Thyroid gland (tissue), 4 donors: ENCODE measurements at regions not wholly inside any gene's neighbourhood (a gene's known extent, or its start where the extent isn't known, plus 50 kb on each side); places are given as distances from the start of the nearest gene placed in this dataset.

ENCODE experiments used
- DNase-seq, 2 donors: peaks; one replicate each; pipeline ENCODE4 v3.0.0-alpha.2; 2019
- H3K27ac ChIP-seq, 3 donors: fragments of 200-600 bp; sonication (generic); 1 replicate in 2 of 3; 2 replicates in 1 of 3; pipeline ENCODE4 v1.5.1; 2016 to 2019; ENCODE audit warnings: mild to moderate bottlenecking in 1 of 3, moderate library complexity in 1 of 3
- H3K27me3 ChIP-seq: fragments of 200-600 bp; sonication (generic); one replicate; pipeline ENCODE4 v1.5.1; 2019
- H3K36me3 ChIP-seq, 2 donors: fragments of 200-600 bp; sonication (generic); one replicate each; pipeline ENCODE4 v1.5.1; 2016 to 2019
- H3K4me1 ChIP-seq, 2 donors: fragments of 200-600 bp; sonication (generic); one replicate each; pipeline ENCODE4 v1.5.1; 2017 to 2019
- H3K4me3 ChIP-seq, 3 donors: fragments of 200-600 bp; sonication (generic); replicated peaks in 1 of 3; 1 replicate in 2 of 3; 2 replicates in 1 of 3; pipeline ENCODE4 v1.5.1; 2016; ENCODE audit warnings: mild to moderate bottlenecking in 1 of 3
- H3K9me3 ChIP-seq: fragments of 200-600 bp; sonication (generic); one replicate; pipeline ENCODE4 v1.5.1; 2017
- POLR2A ChIP-seq, 2 donors: fragments of 450-650 bp; IDR thresholded peaks; one replicate each; pipeline ENCODE4 v1.6.1; 2017; ENCODE audit warnings: antibody characterized with exemption in 2 of 2, mild to moderate bottlenecking in 2 of 2, moderate library complexity in 1 of 2
- WGBS, 2 donors: methylation state at CpG; one replicate each; pipeline ENCODE4 v1.1.5; 2017; 5-methylcytosine and 5-hydroxymethylcytosine counted together
- intact Hi-C: fragments of 100-400 bp; cut with DNase I; formaldehyde crosslinking; loops from one replicate; pipeline ENCODE4 v1.15.1; 2023
- TF ChIP-seq, protein P1 (sequence below), 6 experiments: fragments of 200-600 bp in 3 of 6; fragments of 450-650 bp in 3 of 6; sonication (generic) in 3 of 6; IDR thresholded peaks; one replicate each; pipeline ENCODE4 v1.5.1; 2016 to 2019; ENCODE audit warnings: antibody characterized with exemption in 6 of 6, mild to moderate bottlenecking in 2 of 6, inconsistent platforms in 1 of 6, moderate library complexity in 1 of 6

DNA sequence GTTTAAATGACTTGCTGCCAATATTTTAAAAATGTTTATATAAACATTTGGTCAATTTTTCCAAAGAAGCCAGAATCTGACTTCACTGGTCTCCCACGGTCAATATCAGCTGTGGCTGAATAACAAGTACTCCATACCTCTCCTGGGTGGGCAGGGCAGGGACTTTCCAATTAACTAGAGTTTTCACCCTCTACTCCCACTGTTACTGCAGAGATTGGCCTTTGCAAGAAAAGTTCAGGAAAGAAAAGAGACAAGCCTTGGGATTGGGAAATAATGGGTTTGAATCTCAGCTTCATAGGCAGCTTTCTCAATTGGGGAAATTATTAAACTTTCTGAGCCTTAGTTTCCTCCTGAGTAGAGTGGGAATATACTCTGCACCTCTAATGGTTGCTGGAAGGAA, 236.9 kb downstream of the PRL start:
- 34 to 59% methylated on average over 1 of the region's 1 CpG for WGBS, 2 donors
- Histone ChIP-seq H3K4me3 (no peak overlapping the region), H3K27ac (no peak overlapping the region), H3K4me1 (peaks cover 6 to 17% of the 10 kb centered on the region in 2 donors), H3K36me3 (no peaks in the 10 kb centered on the region), H3K9me3 (no peaks in the 10 kb centered on the region), H3K27me3 (no peaks in the 10 kb centered on the region)
- no peak for TF ChIP-seq POLR2A (IDR thresholded peaks at IDR 0.05)
- TF ChIP-seq, protein P1, sequence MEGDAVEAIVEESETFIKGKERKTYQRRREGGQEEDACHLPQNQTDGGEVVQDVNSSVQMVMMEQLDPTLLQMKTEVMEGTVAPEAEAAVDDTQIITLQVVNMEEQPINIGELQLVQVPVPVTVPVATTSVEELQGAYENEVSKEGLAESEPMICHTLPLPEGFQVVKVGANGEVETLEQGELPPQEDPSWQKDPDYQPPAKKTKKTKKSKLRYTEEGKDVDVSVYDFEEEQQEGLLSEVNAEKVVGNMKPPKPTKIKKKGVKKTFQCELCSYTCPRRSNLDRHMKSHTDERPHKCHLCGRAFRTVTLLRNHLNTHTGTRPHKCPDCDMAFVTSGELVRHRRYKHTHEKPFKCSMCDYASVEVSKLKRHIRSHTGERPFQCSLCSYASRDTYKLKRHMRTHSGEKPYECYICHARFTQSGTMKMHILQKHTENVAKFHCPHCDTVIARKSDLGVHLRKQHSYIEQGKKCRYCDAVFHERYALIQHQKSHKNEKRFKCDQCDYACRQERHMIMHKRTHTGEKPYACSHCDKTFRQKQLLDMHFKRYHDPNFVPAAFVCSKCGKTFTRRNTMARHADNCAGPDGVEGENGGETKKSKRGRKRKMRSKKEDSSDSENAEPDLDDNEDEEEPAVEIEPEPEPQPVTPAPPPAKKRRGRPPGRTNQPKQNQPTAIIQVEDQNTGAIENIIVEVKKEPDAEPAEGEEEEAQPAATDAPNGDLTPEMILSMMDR (IDR thresholded peaks at IDR 0.05) = no peak
- intact Hi-C loops = no loop called here
- no peak for DNase-seq

DNA sequence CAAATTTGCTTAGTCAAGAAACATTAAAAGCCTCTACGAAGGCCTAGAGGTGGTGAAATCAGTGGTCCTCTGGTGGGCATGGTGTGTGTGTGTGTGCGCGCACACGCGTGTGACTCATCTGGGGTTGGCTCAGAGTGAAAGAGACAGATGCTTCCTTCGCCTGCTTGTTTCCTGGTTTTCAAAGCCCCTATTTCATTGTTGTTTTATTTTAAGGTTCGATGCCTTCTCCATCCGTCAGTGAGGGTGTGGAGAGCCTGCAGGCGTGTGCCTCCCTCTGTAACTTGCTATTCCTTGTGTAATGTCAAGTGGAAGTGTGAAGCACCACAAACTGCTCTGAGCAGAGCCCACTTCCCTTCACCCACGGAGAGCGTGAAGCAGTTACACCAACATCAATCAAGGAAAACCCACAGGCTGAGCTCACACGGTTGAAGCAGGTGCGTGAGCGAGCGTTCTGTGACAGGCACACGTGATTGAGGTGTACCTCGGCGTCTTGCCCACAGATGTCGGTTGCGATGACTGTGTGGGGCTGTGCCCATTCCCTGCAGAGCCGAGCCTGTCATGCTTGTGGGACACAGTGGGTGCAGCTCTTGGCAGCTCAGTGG, 233.9 kb downstream of the PRL start:
- Histone ChIP-seq H3K27me3 (no peaks in the 10 kb centered on the region), H3K36me3 (no peaks in the 10 kb centered on the region), H3K27ac (peak overlapping the region in 1 of 3 donors; percentile 40), H3K4me3 (no peak overlapping the region), H3K9me3 (no peaks in the 10 kb centered on the region), H3K4me1 (peaks cover 13 to 33% of the 10 kb centered on the region in 2 donors)
- no peak for TF ChIP-seq POLR2A (IDR thresholded peaks at IDR 0.05)
- TF ChIP-seq, protein P1 (IDR thresholded peaks at IDR 0.05) = no peak
- peak; percentile 90 to 91 for DNase-seq
- WGBS, 2 donors = 43 to 44% methylated on average over 16 to 21 of the region's 21 CpGs
- intact Hi-C loops = no loop called here

DNA sequence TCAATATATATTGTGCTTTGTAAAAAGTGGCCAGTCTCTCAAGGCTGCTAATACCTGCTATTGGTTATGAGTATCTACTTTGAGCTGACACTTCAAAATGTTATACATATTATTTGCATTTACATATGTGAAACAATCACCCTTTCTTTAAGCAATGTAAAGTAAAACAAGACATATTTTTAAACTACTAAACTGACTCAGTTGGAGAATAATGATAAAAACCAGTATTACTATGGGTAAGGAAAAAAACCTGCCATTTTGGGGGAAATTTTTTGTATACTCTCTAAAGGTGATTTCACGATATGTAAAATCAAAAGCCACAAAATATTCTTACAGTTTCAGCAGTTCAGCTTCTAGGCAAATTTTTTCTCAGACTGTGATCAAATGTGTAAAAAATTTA, 232.3 kb downstream of the PRL start:
- TF ChIP-seq POLR2A (IDR thresholded peaks at IDR 0.05) = no peak
- TF ChIP-seq, protein P1 (IDR thresholded peaks at IDR 0.05) = no peak
- no peak overlapping the region for H3K4me3 ChIP-seq
- no peaks in the 10 kb centered on the region for H3K27me3 ChIP-seq
- no peak overlapping the region for H3K27ac ChIP-seq
- DNase-seq = no peak
- 96 to 97% methylated on average over 1 of the region's 1 CpG for WGBS, 2 donors
- no peaks in the 10 kb centered on the region for H3K36me3 ChIP-seq
- intact Hi-C loops = no loop called here
- no peaks in the 10 kb centered on the region for H3K9me3 ChIP-seq
- H3K4me1 ChIP-seq = peaks cover 13 to 33% of the 10 kb centered on the region in 2 donors

DNA sequence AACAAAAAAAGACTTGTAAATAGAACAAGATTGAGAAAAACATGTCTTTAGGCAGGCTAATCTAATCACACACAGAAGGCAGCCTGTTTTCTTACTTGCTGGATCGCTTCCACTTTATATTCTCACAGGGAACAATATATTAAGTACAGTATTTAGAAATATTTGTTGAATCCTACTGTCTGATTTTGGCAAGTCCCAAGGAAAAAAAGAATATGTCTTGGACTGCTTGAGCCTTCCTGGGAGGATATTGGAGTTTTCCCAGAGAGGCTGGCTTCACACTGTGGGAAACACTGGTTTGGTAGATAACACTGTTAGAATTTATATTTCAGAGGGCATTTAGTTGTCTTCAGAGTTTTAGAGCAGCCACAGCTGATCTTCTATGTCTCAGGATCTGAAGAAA, 229.7 kb downstream of the PRL start:
- Histone ChIP-seq H3K4me1 (peaks cover 13 to 33% of the 10 kb centered on the region in 2 donors), H3K9me3 (no peaks in the 10 kb centered on the region), H3K4me3 (no peak overlapping the region), H3K27me3 (no peaks in the 10 kb centered on the region), H3K27ac (no peak overlapping the region), H3K36me3 (no peaks in the 10 kb centered on the region)
- intact Hi-C loops = no loop called here
- TF ChIP-seq POLR2A (IDR thresholded peaks at IDR 0.05) = no peak
- TF ChIP-seq, protein P1 (IDR thresholded peaks at IDR 0.05) = no peak
- 75 to 77% methylated on average over 1 of the region's 1 CpG for WGBS, 2 donors
- DNase-seq = no peak

DNA sequence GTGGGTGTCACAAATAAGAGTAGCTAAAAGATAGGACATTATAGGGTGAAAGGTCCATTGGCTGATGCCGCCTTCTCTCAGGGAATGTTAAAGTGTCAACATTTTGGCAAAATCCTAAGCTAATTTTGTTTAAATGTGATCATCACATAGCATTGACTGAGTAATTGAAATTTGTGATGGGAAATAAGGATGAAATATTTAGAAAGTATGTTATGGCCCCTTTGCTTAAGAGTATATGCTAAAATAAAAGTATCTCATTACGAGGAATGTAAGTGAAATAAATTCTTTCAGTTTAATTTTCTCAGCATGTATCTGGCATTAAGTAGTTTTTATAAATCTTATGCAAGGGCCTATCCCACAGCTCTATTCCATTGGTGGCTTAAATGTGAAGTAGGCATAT, 229.2 kb downstream of the PRL start:
- Histone ChIP-seq H3K36me3 (no peaks in the 10 kb centered on the region), H3K4me3 (no peak overlapping the region), H3K27ac (no peak overlapping the region), H3K4me1 (peaks cover 13 to 36% of the 10 kb centered on the region in 2 donors), H3K27me3 (no peaks in the 10 kb centered on the region), H3K9me3 (no peaks in the 10 kb centered on the region)
- DNase-seq = no peak
- WGBS, 2 donors = 85 to 90% methylated on average over 2 of the region's 2 CpGs
- intact Hi-C loops = no loop called here
- TF ChIP-seq, protein P1 (IDR thresholded peaks at IDR 0.05) = no peak
- no peak for TF ChIP-seq POLR2A (IDR thresholded peaks at IDR 0.05)
